Head of caudate nucleus (tissue), 42 donors: ENCODE measurements at regions not wholly inside any gene's neighbourhood (a gene's known extent, or its start where the extent isn't known, plus 50 kb on each side); places are given as distances from the start of the nearest gene placed in this dataset.
"Not testable (repeated sequence)": the region's sequence is repeated elsewhere in the genome, so short reads cannot be mapped to it uniquely, and the experiment has no call there.

Source experiments
- DNase-seq, 42 donors: peaks; one replicate each; pipeline versions ENCODE4 v3.0.0 to v3.0.0-alpha.2; 2020 to 2021; ENCODE audit warnings: mixed read lengths in 7 of 42
- intact Hi-C: fragments of 100-400 bp; cut with DNase I; formaldehyde crosslinking; loops from one replicate; pipeline ENCODE4 v1.15.0; 2022

DNA sequence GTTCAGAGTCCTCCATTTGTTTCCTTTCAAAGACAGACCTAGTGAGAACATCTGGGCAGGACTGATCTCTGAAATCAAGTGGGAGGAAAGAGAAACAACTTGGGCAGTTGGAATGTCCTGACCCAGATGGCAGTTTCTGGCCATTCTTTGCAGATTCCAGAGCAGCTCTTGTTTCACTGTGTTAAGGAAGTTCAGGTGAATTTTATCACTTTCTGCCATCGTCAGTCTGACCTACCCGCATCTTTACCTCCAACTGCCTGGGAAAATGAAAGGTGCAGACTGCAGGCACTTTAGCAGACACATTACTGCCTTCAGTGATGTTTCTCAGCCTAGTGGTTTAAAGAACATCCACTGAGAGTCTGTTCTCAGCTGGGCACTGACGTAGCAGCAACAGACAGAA, 216.2 kb downstream of the CEP135 start:
- intact Hi-C loops = no loop called here
- no peak for DNase-seq

DNA sequence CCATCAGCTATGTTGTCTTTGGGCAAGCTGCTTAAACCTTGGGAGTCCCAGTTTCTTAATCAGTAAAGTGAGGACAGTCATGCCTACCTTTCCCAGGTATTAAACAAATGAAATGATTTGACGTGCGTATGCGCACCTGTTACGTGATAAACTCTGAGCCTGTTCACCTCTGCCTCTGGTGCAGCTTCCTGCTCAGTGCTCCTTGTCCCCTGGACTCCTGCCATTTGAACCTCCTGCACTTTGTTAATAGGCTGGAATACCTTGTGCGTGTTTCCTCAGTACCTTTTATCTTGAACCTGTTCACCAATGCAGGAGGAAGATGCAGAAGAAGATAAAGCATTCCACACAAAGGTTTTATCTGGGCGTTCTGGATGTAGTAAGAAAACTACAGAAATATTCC, 211.9 kb downstream of the CEP135 start:
- no peak for DNase-seq
- intact Hi-C loops = no loop called here

DNA sequence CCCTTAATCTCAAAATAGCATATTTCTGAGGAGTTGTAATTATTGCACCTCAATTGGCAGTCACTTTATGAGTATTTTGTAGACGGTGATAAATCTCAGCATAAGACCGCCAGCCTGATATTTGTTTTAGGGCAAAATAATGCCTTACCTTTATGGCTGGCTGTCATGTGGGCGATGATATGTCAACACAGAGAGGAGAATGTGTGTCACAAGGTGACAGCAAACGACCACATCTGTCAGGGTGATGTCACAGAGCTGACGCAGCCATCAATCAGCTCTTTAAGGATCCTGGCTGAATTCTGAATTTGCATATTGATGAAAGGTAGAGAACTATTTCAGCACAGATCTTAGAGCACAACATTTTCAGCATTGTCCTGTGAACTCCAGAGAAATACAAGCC, 209.7 kb downstream of the CEP135 start:
- DNase-seq = no peak
- intact Hi-C loops = no loop called here

DNA sequence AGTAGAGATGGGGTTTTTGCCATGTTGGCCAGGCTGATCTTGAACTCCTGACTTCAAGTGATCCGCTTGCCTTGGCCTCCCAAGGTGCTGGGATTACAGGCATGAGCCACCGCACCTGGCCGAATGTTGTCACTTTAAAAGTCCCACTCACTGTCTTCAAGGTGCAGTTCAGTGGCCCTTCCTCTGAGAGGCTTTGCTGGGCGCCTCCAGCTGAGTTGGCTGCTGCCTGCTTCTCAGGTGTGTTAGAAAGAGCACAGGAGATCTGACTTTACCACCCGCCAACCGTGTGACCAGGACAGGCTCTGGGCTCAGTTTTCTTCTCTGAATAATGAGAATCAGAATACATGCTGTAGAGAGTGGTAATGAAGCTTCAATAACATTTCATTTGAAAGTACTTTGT, 207.4 kb downstream of the CEP135 start:
- intact Hi-C loops = no loop called here
- DNase-seq = no peak

DNA sequence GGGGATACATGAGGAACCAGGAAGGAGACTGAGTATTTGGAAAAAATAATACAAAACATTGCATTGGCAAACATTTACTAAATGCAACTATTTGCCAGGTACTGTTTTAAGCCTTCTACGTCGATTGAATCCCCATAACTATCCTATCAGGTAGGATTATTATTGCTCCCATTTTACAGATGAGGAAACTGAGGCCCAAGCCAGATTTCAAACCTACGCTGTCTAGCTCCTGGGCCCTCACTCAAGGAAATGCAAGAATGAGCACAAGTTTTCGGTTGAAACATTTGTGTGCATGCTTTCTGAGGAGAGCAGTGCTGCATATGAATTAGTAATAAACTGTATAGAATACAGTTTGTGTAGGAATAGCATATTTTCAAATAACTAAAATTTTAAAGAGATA, 206.7 kb downstream of the CEP135 start:
- no peak for DNase-seq
- intact Hi-C loops = no loop called here

DNA sequence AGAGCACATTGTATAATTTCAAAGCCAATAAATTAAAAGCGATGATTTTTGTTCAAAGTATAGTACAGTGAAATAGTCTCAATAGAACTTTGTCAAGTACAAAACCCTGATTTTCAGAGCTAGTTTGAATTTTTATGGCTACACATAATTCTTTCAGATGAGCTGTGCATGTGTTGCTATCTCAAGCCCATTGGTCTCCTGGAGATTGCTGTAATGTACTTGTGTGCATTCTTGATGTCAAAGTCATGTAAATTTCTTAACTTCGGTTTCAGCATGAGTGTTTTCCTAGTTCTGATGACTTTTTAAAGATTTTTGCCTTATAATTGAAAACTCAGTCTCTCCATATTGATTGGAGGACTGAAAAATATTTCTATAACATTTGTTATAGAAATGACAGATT, 200.8 kb downstream of the CEP135 start:
- intact Hi-C loops = no loop called here
- DNase-seq = no peak

DNA sequence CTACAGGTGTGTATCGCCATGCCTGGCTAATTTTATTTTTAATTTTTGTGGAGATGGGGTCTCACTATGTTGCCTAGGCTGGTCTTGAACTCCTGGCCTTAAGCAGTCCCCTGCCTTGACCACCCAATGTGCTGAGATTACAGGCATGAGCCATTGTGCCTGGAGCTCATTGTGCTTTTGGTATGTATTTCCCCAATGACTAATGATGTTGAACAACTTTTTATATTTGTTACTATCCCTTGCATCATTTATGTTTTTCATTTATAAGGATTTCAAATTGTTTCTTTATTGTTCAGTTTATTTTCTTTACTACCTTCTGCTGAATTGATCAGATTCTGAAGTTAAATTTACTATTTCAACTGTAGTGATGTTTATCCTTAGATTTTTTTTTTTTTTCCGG, 199.7 kb downstream of the CEP135 start:
- no peak for DNase-seq
- intact Hi-C loops = no loop called here

DNA sequence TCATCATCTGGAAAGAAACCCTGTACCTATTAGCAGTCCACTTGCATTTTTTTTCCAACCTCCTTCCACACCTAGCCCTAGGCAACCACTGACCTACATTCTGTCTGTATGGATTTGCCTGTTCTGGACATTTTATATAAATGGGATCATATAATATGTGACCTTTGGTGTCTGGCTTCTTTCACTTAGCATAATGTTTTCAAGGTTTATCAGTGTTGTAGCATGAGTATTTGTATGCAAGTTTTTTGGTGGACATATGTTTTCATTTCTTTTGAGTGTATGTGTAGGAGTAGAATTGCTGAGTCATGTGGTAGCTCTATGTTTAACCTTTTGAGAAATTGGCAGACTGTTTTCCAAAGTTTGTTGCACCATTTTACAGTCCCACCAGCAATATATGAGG, 198.6 kb downstream of the CEP135 start:
- DNase-seq = no peak
- intact Hi-C loops = no loop called here

DNA sequence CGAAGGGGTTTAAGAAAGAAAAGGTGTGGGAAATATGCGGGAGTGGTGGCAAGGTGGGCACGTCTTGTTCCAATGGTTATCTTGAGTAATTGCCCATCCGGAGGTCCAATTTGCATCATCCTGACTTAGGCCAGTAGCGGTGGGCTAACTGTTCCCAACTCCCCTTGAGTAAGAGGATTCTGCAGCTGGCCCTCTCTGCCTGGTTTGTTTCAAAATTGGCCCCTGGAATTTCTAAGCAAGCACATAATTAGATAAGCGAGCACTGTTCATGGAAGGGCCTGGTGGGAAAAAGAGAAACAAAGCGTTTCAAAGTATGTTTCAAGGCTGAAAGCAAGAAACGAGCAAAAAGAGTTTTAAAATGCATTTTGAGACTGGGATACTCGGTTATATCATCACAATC, 198.2 kb downstream of the CEP135 start:
- intact Hi-C loops = no loop called here

DNA sequence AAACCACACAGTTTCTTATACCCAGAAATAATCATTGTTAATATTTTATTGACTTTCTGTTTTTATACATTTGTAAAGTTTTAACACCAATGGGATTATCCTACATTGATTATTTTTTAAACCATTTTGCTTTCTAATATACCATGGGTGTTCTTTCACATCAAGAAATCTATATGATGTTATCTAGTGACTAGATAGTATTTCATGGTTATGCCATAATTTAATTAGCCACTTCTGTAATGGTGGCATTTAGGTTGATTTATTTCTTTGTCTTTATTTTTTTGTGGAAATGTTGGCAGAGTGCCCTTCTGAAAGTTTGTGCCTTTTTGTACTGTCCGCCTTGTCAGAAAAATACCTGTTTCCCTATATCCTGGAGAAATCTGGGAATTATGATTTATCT, 193.3 kb downstream of the CEP135 start:
- intact Hi-C loops = no loop called here

More for the DNA sequence above, 198.2 kb downstream of the CEP135 start:
- DNase-seq = no peak

DNA sequence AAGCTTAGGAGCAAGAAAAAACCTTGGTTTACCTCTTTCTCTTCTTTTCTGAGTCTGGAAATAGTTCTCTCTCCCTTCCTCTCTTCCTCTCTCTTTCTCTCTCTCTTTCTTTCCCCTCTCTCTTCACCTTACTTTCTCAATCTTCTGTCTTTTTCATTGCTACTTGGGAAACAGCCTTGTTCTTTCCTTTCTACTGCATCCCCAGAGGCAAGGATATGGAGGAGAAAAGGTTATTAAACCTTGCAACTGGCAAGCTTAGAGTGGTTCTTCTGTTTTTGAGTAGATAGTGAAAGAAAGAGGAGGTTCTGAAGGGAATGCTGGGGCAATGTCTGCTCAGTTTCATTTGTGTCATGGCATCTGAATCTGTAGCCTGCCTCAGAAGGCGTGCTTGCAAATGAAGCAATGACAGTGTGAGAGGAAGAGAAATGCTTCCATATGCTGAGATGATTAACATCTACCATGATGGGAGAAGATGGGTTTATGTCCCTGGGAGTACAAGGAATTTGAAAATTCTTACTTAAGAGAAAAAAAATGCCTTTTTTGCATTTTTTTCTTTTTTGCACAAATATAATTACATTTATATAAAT, 190.6 kb downstream of the CEP135 start:
- intact Hi-C loops = no loop called here
- no peak for DNase-seq

More for the DNA sequence above, 193.3 kb downstream of the CEP135 start:
- no peak for DNase-seq

DNA sequence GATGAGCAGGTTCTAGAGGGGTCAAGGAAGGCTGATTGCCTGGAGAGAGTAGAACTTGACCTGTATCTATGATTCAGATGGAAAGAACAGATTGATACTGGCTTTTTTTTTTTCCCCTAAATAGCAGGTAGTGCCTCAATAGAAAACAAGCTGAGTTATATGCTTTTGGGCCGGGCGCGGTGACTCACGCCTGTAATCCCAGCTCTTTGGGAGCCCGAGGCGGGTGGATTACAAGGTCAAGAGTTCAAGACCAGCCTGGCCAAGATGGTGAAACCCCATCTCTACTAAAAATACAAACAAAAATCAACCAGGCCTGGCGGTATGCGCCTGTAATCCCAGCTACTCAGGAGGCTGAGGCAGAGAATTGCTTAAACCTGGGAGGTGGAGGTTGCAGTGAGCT, 186.1 kb downstream of the CEP135 start:
- DNase-seq, intact Hi-C loops: not testable (repeated sequence)

DNA sequence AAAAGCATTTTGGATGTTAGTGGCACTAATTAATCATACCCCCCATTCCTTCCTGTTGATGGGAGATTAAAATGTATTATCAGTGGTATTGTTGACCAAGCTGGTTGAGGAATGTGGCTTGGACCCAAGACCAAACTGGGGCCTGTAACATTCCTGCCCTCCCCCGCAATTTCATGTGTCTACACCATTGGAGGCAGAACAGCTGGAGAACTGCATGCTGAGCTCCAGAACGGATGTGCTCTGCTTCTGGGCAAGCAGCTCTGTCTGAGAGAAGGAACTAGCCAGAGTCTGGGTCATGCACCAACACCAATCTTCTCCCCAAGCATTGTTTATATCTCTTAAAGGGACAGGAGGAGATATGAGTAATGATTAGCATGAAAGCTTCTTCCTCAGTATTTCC, 185.5 kb downstream of the CEP135 start:
- intact Hi-C loops = no loop called here
- DNase-seq = no peak

DNA sequence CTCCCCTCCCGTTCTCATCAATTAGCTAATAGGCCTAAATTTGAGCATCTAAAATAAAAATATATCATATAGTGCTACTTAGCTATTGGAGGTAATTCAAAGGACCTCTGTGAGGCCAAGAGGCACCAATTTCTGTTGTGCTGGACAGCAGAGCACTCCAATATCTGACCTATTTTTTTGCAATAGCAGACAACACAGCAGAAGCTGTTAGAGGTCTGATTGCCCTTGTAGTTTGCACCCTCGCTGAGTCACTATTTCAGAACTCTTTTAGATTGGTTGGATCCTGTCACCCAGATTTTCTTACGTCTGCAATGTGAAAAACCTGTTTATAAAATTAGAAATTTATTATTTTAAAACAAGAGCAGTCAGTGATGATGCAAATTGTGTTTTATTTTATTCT, 184.1 kb downstream of the CEP135 start:
- intact Hi-C loops = no loop called here
- no peak for DNase-seq

DNA sequence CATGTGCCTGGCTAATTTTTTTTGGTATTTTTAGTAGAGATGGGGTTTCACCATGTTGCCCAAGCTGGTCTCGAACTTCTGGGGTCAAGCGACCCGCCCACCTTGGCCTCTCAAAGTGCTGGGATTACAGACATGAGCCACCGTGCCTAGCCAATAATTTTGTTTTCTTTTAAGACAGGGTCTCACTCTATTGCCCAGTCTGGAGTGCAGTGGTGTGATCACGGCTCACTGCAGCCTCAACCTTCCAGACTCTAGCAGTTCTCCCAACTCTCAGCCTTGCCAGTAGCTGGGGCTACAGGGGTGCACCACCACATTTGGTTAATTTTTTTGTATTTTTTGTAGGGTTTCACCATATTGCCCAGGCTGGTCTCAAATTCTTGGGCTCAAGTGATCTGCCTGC, 183.4 kb downstream of the CEP135 start:
- DNase-seq, intact Hi-C loops: not testable (repeated sequence)

DNA sequence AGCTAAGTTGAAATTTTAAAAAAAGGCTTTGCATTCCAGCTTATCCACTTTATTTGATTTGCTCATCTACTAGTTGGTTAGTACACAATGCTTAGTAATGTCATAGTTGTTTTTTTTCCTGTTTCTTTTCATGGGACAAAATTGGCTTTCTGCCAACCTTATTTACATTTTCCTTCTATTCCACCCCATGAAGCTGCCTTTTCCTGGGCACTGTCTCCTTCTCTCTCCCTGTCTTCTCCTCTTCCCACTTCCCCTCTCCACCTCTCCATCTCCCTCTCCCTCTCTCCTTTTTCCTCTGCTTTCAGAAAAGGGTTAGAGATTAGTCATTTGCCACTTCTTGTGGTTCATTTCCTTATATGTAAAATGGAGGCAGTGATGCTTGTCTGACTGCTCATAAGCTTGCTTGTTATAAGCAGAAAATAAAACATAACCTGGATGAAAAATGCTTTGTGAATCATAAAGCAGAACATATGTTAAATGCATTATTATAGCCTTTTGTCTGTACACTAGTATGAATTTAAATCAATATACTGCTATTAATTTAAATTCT, 181.9 kb downstream of the CEP135 start:
- intact Hi-C loops = no loop called here
- no peak for DNase-seq

DNA sequence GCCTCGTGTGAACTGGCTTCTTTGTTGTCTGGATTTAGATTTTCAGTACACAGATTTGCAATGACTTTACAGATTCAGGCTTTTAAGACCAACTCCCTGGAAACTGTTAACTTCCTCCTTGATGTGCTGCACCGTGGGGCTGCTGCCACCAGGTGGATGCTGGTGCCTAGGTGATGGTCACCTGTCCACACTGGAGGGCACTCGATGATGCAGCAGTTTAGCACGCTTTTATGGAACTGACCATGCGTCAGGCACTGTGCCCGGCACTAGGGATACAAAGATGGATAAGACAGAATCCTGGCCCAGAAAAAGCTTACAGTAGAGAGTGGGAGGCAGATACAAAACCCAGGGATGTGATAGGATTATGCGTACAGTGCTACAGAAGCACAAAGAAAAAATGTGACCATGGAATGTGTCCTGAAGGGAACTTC, 180.7 kb downstream of the CEP135 start:
- no peak for DNase-seq
- intact Hi-C loops = no loop called here

DNA sequence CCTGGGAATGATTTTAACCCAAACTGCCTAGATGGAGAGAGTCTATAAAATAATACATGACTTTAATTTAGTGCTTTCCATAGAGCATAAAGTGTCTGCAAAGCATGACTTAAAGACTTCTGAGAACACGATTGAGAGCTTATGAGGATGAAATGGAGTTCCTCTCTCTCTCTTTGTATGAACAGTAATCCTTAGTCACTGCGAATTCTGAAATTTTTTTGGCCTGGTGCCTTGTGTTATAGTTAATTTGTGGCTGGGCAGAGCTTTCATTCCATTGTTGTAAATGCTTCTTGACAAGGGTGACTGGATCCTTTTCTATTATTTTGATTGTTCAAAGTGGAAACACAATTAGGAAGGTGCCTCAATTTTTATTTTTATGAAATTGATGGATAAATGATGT, 179.5 kb downstream of the CEP135 start:
- DNase-seq = no peak
- intact Hi-C loops = no loop called here

DNA sequence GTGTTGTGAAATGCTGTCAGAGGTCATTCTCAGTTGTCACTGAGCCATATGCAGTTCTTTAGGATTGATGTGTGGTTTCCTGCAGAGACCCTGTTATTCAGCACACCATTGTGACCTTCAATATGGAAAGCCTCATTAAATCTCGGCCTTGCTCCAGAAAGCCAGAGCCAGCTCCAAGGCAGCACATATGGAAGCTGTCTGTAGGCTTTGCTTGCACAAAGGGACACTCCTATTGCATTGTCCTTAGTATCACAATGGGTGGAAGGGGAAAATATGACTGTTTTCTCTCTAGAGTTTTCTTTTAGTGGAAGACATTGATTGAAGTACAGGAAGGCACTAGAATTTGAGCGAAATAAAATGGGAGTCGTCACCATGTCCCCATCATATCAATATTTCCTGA, 179.0 kb downstream of the CEP135 start:
- DNase-seq = no peak

DNA sequence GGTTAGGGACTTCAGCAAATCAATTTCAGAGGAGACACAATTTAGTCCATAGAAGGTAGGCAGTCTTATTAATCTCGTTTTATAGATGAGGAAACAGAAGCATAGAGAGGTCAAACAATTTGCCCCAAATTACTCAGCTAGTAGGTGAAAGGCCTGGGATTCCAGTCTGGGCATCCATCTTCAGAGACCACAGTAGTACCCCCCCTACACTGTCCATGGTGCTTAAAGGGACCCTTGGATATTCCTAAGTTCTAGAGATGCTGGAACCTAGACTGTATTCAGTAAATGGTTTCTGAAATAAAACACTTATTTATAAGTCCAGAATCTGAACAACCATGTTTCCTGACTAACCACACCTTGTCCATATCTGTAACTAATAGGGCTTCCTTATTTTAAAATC, 174.8 kb downstream of the CEP135 start:
- no peak for DNase-seq
- intact Hi-C loops = no loop called here

More for the DNA sequence above, 179.0 kb downstream of the CEP135 start:
- intact Hi-C loops = no loop called here

DNA sequence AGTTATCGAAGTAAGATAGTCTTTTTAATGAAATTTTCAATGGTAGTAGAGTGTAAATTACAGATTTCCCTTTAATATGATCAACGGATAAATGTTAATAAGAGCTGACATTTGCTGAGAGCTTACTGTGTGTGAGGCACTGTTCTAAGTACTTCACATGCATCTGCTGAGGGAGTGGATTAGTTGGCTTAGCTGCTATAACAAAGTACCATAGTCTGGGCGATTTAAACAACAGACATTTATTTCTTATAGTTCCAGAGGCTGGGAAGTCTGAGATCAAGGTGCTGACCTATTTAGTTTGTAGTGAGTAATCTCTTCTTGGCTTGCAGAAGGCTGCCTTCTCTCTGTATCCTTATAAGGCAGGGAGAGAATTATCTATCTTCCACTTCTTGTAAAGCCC, 174.3 kb downstream of the CEP135 start:
- intact Hi-C loops = no loop called here
- DNase-seq = no peak

DNA sequence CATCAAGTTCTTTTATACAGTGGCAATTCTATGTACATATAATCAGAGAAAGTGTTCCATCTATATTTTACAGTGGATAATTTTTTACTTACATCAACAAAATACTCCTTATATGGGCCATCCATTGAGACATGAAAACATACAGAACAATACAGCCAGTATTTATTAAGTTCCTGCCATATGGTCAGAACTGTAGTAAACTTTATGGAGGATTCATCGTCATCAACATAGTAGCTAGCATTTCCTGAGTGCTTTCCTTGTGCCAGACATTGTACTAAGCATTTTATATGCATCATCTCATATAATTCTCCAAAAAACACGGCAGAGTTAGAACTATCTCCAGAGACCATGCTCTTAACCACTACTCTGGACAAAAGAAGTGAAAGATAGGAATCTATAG, 170.1 kb downstream of the CEP135 start:
- no peak for DNase-seq
- intact Hi-C loops = no loop called here
